GM23338 (cell line): ENCODE measurements at regions not wholly inside any gene's neighbourhood (a gene's known extent, or its start where the extent isn't known, plus 50 kb on each side); places are given as distances from the start of the nearest gene placed in this dataset.

Experiments used
- CTCF ChIP-seq, 2 experiments: fragments of 200-600 bp in 1 of 2; sonication (generic) in 1 of 2; conservative IDR thresholded peaks; 2 replicates each; pipeline versions ENCODE4 v1.5.1 to v1.6.1; 2016 to 2017; ENCODE audit warnings: antibody characterized with exemption in 2 of 2, low read depth in 2 of 2, mild to moderate bottlenecking in 2 of 2, moderate library complexity in 1 of 2
- EZH2 ChIP-seq: fragments of 200-600 bp; sonication (generic); IDR thresholded peaks from one replicate; pipeline ENCODE4 v1.8.0; 2017; ENCODE audit warnings: antibody characterized with exemption, mild to moderate bottlenecking, low read depth; ENCODE audit not compliant: unreplicated experiment
- EZH2phosphoT487 ChIP-seq: fragments of 200-600 bp; sonication (generic); IDR thresholded peaks from one replicate; pipeline ENCODE4 v1.8.1; 2018; ENCODE audit warnings: antibody characterized with exemption; ENCODE audit not compliant: unreplicated experiment
- POLR2AphosphoS5 ChIP-seq: IDR thresholded peaks from 2 replicates; pipeline ENCODE4 v1.6.1; 2016; ENCODE audit warnings: antibody characterized with exemption, low read depth
- REST ChIP-seq: IDR thresholded peaks from one replicate; pipeline ENCODE4 v1.6.1; 2018; ENCODE audit warnings: antibody characterized with exemption; ENCODE audit not compliant: unreplicated experiment

GRCh38 chr10:120386896-120387295, 70.1 kb upstream of the PLPP4 start:
- TF ChIP-seq CTCF (conservative IDR thresholded peaks at IDR 0.05; ENCODE audit: low read depth in 2 of 2) = no peak
- no peak for TF ChIP-seq EZH2phosphoT487
- no peak for TF ChIP-seq REST
- no peak for TF ChIP-seq EZH2
- TF ChIP-seq POLR2AphosphoS5 = no peak
